Thoracic aorta (tissue), 2 donors: ENCODE measurements at regions not wholly inside any gene's neighbourhood (a gene's known extent, or its start where the extent isn't known, plus 50 kb on each side); places are given as distances from the start of the nearest gene placed in this dataset.

Source experiments
- ATAC-seq: fragments of 150-250 bp; one replicate; pipeline ENCODE4 v1.8.0; 2017; ENCODE audit warnings: low read depth; ENCODE audit not compliant: insufficient number of reproducible peaks, low FRiP score
- DNase-seq: peaks from one replicate; pipeline ENCODE4 v3.0.0-alpha.2; 2020; ENCODE audit warnings: low spot score
- H3K27ac ChIP-seq, 2 donors: fragments of 200-600 bp; sonication (generic); 1 replicate in 1 of 2; 2 replicates in 1 of 2; pipeline ENCODE4 v1.5.1; 2016; ENCODE audit warnings: mild to moderate bottlenecking in 2 of 2, moderate library complexity in 2 of 2
- H3K27me3 ChIP-seq: fragments of 200-600 bp; sonication (generic); replicated peaks from 2 replicates; pipeline ENCODE4 v1.6.0; 2016; ENCODE audit warnings: mild to moderate bottlenecking; ENCODE audit not compliant: insufficient read depth
- H3K36me3 ChIP-seq: fragments of 200-600 bp; sonication (generic); one replicate; pipeline ENCODE4 v1.5.1; 2016
- H3K4me1 ChIP-seq, 2 donors: fragments of 200-600 bp; sonication (generic); 1 replicate in 1 of 2; 2 replicates in 1 of 2; pipeline versions ENCODE4 v1.5.1 to v1.6.0; 2016; ENCODE audit warnings: low read depth in 2 of 2, mild to moderate bottlenecking in 1 of 2; ENCODE audit not compliant: control insufficient read depth in 1 of 2
- H3K4me3 ChIP-seq: fragments of 200-600 bp; sonication (generic); 2 replicates; pipeline ENCODE4 v1.5.1; 2016; ENCODE audit warnings: mild to moderate bottlenecking
- H3K9me3 ChIP-seq: fragments of 200-600 bp; sonication (generic); 2 replicates; pipeline ENCODE4 v1.5.1; 2016
- TF ChIP-seq, protein P1 (sequence below): fragments of 200-600 bp; sonication (generic); IDR thresholded peaks from one replicate; pipeline ENCODE4 v1.5.1; 2019; ENCODE audit warnings: antibody characterized with exemption

DNA sequence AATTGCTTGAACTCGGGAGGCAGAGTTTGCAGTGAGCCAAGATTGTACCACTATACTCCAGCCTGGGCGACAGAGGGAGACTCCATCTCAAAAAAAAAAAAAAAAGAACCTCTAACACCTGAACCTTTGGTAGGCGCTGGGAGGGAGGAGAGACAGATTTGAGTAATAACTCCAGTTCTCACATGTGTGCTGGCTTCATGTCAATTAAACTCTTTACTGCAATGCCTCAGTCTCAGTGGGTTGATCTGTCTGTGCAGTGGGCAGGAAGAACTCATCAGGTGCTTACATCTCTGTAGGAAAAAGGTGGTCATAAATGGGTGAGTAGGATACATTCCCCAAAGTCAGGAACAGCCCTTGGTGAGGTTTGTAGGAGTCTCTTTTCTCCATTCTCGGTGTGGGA, 85.1 kb upstream of the ABCC4 start:
- DNase-seq = no peak
- no peak for ATAC-seq
- H3K9me3 ChIP-seq = no peaks in the 10 kb centered on the region
- TF ChIP-seq, protein P1, sequence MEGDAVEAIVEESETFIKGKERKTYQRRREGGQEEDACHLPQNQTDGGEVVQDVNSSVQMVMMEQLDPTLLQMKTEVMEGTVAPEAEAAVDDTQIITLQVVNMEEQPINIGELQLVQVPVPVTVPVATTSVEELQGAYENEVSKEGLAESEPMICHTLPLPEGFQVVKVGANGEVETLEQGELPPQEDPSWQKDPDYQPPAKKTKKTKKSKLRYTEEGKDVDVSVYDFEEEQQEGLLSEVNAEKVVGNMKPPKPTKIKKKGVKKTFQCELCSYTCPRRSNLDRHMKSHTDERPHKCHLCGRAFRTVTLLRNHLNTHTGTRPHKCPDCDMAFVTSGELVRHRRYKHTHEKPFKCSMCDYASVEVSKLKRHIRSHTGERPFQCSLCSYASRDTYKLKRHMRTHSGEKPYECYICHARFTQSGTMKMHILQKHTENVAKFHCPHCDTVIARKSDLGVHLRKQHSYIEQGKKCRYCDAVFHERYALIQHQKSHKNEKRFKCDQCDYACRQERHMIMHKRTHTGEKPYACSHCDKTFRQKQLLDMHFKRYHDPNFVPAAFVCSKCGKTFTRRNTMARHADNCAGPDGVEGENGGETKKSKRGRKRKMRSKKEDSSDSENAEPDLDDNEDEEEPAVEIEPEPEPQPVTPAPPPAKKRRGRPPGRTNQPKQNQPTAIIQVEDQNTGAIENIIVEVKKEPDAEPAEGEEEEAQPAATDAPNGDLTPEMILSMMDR = no peak
- no peaks in the 10 kb centered on the region for H3K36me3 ChIP-seq
- no peak overlapping the region for H3K27ac ChIP-seq
- peaks cover 7 to 8% of the 10 kb centered on the region in 2 donors for H3K4me1 ChIP-seq
- H3K27me3 ChIP-seq = no peaks in the 10 kb centered on the region
- no peak overlapping the region for H3K4me3 ChIP-seq

DNA sequence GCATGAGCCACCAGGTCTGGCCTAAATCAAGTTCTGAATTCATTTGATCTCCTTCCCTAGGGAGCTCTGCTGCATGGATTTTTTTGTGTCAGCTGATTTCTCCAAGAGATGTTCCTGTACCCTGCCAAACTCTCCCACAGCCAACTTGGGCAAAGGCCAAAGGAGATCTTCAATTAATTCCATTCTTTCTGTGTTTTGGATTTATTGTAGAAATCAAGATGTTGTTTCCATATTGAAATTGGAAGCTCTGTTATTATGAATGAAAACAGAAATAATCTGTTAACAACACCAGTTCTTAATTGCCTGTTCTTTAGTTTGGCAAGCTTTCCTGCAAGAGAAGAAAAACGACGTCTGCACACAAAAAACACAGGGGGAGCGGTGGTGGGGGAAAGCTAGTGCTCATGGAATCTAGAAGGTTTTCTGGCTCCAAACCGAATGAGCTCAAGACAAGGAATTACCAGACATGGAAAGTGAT, 86.5 kb upstream of the ABCC4 start:
- no peak overlapping the region for H3K4me3 ChIP-seq
- TF ChIP-seq, protein P1 = no peak
- ATAC-seq = no peak
- H3K27me3 ChIP-seq = no peaks in the 10 kb centered on the region
- no peaks in the 10 kb centered on the region for H3K9me3 ChIP-seq
- no peak for DNase-seq
- no peaks in the 10 kb centered on the region for H3K36me3 ChIP-seq
- no peak overlapping the region for H3K27ac ChIP-seq
- peaks cover 7 to 8% of the 10 kb centered on the region in 2 donors for H3K4me1 ChIP-seq

DNA sequence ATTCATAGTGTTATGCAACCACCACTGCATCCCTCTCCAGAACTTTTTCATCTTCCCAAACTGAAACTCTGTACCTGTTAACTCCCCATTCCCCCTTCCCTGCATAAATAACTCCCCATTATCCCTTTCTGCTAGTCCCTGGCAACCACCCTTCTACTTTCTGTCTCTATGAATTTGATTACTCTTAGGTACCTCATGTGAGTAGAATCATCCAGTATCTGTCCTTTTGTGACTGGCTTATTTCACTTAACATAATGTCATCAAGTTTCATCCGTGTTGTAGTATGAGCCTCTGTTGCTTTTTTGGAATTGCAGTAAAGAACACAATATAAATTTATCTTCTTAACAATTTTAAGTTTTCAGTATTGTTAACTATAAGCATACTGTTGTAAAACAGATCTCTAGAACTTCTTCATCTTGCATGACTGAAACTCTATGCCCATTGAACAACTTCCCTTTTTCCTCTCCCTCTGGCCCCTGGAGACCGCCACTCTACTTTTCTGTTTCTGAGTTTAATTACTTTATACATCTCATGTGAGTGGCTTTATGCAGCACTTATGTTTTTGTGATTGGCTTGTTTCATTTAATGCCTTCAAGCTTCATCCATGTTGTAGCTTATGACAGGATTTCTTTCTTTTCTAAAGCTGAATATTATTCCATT, 87.3 kb upstream of the ABCC4 start:
- no peak overlapping the region for H3K4me3 ChIP-seq
- TF ChIP-seq, protein P1 = no peak

DNA sequence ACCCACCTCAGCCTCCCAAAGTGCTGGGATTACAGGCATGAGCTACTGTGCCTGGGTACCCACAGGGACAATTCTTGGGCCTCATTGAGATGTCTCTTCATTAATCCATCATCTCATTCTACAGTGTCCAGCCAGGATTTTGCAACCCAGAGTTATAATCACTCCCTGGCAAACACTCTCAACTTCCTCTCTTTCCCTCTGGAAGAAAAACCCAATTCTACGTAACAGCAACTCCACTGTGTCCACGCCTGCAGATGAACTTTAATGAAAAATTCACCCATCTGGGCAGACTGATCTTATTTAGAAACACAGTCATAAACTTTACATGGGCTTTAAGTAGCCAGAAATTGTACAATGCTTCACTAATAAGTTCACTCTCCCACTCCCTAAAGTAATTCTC, 90.1 kb upstream of the ABCC4 start:
- no peaks in the 10 kb centered on the region for H3K27me3 ChIP-seq
- TF ChIP-seq, protein P1 = no peak
- H3K4me1 ChIP-seq = peaks cover 7 to 8% of the 10 kb centered on the region in 2 donors
- no peak for DNase-seq
- H3K36me3 ChIP-seq = no peaks in the 10 kb centered on the region
- H3K27ac ChIP-seq = no peak overlapping the region
- no peak overlapping the region for H3K4me3 ChIP-seq
- H3K9me3 ChIP-seq = no peaks in the 10 kb centered on the region
- no peak for ATAC-seq

More for the DNA sequence above, 87.3 kb upstream of the ABCC4 start:
- Histone ChIP-seq H3K36me3 (no peaks in the 10 kb centered on the region), H3K27me3 (no peaks in the 10 kb centered on the region), H3K9me3 (no peaks in the 10 kb centered on the region), H3K4me1 (peaks cover 7 to 8% of the 10 kb centered on the region in 2 donors), H3K27ac (no peak overlapping the region)
- DNase-seq (no peak), ATAC-seq (no peak)

DNA sequence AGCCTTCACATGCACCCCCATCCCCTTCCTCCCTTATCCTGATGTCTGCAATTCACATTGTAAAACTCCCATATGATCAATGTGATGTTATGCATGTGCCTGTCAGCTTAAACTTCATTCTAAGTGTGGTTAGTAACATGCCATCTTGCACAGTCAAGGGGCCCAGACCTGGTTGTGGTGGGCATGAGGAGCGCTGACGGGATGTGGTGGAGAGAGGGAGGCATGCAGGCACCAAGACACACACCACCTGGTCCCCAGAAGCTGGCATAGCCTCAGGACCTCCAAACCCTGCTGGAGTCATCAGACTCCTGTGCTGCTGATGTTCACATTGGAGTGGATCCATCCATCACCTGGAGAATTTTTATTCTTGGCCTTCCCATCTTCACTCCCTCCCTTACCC, 90.5 kb upstream of the ABCC4 start:
- H3K36me3 ChIP-seq = no peaks in the 10 kb centered on the region
- no peak for ATAC-seq
- no peak overlapping the region for H3K4me3 ChIP-seq
- DNase-seq = no peak
- peaks cover 7 to 8% of the 10 kb centered on the region in 2 donors for H3K4me1 ChIP-seq
- no peaks in the 10 kb centered on the region for H3K27me3 ChIP-seq
- TF ChIP-seq, protein P1 = no peak
- no peaks in the 10 kb centered on the region for H3K9me3 ChIP-seq
- H3K27ac ChIP-seq = no peak overlapping the region
